ENCODE measurements at regions not wholly inside any gene's neighbourhood (a gene's known extent, or its start where the extent isn't known, plus 50 kb on each side); places are given as distances from the start of the nearest gene placed in this dataset.

- TF ChIP-seq CTCF (IDR thresholded peaks at IDR 0.05) (no peak), POLR2A (IDR thresholded peaks at IDR 0.05) (no peak)
Observed at GRCh38 chr2:181770150-181770549, 89.8 kb upstream of the NEUROD1 start.

Data from esophagus squamous epithelium (tissue), 4 donors.